GM12878 (cell line): ENCODE measurements at regions not wholly inside any gene's neighbourhood (a gene's known extent, or its start where the extent isn't known, plus 50 kb on each side); places are given as distances from the start of the nearest gene placed in this dataset.
A peak's percentile ranks its signal among the peaks of the same experiment; 100 is the strongest.

Source experiments
- CUX1 ChIP-seq: IDR thresholded peaks from 2 replicates; pipeline ENCODE4 v1.6.1; 2012; ENCODE audit warnings: improper control_type of control experiment, low read depth, low read length; ENCODE audit not compliant: insufficient replicate concordance
- IKZF1 ChIP-seq: fragments of 450-650 bp; conservative IDR thresholded peaks from 2 replicates; pipeline ENCODE4 v1.6.1; 2017; ENCODE audit warnings: antibody characterized with exemption, mild to moderate bottlenecking
- IKZF2 ChIP-seq, 2 experiments: fragments of 450-650 bp; IDR thresholded peaks; 2 replicates each; pipeline ENCODE4 v1.6.1; 2017; ENCODE audit warnings: mild to moderate bottlenecking in 2 of 2, moderate library complexity in 2 of 2
- RELB ChIP-seq: fragments of 450-650 bp; IDR thresholded peaks from 2 replicates; pipeline ENCODE4 v1.6.1; 2017; ENCODE audit warnings: low read depth, mild to moderate bottlenecking, moderate library complexity

GRCh38 chr15:38689522-38689921, 124.9 kb upstream of the RASGRP1 start (continued):
- TF ChIP-seq CUX1: no peak
- TF ChIP-seq IKZF1: peak; percentile 30
- peak; percentile 13 to 15; a peak in 1 of 4 replicates for TF ChIP-seq IKZF2 (IDR thresholded peaks at IDR 0.05)
- peak; percentile 50; the same call in 1 of the 2 replicates for TF ChIP-seq RELB
